Eye (tissue), 1 donor: ENCODE measurements at regions not wholly inside any gene's neighbourhood (a gene's known extent, or its start where the extent isn't known, plus 50 kb on each side); places are given as distances from the start of the nearest gene placed in this dataset.

Source experiments
- DNase-seq: peaks from one replicate; pipeline ENCODE4 v3.0.0-alpha.2; 2015

DNA sequence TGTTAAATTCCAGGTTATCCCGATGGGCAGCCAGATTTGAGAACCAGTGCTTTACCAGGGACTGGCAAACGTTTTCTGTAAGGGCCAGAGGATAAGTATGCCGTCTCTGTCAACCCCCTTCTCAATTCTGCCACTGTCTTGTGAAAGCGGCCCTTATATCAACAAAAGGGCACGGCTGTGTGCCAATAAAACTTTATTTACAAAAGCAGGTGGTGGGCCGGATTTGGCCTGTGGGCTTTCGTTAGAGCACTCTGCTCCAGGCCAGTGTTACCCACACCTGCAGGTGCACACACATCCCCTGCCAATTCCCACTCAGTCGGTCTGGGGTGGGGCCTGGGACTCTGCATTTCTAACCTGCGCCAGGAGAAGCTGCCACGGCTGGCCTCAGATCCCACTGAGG lies 111.2 kb downstream of the RFLNA start:
- DNase-seq = no peak

DNA sequence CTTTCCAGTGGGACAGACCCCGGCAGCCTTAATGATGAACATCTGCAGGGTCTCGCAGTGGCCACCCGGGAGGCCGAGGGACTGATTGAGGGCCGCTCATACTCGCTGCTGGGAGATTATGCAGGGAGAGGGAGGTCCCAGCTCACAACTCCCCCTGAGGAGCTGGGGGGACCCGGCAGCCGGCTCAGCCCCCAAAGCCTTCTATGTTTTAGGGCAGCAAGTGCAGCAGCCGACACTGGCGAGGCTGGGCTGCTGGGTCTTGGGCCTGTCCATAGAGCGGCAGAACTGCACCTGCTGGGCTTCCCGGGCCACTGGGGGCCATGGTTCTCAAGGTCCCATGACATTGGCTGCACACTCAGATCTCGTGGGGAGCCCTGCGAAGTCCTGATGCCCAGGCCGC lies 110.7 kb downstream of the RFLNA start:
- DNase-seq = no peak

DNA sequence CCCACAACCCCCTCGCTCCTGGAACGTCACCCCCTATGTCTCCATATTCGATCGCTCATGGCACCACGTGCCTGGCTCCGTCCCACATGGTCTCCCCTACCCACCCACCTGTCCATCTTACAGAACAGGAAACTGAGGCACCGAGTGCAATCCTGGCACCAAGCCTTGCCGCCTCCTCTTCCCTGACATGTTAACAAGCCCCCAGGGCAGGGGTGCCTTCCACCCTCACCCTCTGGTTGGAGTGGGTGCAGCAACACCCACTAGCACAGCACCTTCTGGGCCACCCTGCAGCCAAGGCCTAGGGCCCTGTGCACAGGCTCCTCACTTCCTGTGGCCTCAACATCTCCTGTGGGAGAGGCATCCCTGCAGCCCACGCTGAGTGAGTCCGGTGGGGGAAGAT lies 110.3 kb downstream of the RFLNA start:
- DNase-seq = no peak

DNA sequence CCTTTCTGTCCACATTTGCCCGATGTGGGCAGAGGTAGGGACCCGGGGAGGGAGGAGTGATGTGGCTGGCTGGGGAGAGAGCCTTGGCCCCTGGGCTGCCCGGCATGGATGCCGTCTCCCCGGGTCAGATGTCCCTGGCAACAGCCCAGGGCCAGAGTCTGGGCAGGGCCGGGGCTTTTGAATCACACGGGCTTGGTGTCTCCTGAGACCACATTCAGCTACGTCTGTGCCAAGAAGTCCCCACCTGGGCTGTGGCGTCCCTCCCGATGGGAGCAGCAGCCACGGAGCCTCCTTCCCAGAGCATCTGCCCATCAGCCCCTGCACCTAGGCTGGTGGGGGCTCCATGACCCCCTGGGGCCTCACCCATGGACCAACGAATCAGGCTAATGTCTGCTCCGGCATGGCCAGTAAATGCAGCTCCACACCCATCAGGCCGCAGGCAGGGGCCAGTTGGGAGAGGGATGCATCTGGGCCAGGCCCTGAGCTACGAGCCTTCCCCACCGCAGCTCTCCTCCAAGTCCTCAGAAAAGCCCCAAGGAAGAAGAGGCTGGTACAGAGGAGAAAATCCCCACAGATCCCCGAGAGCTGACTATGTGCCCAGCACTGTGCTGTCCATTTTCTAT lies 109.4 kb downstream of the RFLNA start:
- DNase-seq = no peak

DNA sequence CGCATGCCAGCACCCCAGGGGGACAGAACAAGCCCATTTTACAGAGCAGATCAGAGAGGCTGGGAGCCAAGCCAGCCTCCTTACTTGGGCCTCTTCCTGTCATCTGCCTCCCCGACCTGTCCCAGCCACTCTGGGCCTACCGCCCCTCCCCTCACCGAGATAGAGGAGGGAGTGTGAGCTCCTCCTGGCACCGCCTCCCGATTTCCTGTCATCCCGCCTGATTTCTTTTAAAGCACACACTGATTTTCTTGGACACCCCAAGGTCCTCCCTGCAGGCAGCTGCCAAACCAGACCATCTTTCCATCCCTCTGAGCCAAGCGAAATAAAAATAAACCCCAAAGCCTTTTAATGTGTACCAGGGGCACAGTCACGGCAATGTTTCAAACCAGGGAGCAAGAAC lies 108.4 kb downstream of the RFLNA start:
- DNase-seq = no peak

DNA sequence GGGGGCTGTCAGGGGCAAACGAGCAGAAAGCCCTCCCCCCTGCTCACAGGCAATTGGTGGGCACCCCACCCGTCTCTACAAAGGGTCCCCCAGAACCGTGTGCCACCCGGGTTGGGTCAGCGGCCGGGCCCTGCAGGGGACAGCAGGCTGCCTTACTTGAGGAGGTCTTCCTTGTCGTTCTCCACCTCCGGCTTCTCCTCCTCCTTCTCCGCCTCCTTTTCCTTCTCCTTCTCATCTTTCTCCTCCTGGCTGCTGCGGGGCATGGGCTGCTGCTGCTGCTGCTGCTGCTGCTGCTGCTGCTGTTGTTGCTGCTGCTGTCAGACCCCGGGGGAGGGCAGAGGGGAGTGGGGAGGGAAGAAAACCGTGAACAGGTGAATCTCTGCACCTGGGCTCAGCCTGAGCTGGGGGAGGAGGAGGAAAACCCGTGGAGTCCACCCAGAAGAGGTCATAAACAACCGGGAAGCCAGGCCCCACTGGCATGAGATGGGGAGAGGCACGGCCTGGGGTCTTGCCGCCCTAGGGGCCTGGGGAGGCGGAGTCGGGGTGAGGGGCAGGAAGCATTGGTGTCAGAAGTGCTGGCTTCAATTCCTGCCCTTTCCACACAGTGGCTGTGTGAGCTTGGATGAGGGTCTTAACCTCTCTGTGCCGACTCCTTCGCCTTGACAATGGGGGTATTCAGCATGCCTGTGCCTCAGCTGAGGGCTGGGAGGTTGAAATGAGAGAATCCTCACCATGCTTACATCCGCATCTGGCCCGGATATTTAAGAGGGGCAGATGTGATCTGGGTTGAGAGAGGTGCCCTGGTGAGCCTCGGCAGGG lies 107.6 kb downstream of the RFLNA start:
- no peak for DNase-seq

DNA sequence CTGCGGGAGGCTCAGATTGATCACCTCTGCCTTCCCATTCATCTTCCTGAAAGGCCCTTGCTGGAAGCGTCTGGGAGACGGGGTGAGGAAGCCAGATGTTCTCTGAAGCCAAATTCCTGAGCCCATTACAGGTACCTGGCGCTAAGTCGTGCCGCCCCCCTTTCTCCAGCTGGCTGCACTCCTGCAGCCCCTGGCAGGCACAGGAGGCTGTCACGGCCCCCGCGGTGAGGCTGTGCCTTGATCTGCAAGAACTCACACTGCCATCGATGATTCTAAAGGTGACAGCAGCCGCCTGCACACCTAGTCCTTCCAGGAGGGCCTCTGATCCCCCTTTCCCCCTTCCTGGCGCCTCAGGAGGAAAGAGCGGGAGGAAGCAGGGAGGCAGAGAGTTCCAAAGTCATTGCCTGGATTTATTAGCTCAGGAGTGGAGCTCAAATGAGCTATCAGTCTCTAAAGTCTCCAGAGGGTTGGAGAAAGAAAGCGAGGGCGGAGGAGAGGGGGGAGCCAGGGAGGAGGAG lies 106.9 kb downstream of the RFLNA start:
- DNase-seq = no peak

DNA sequence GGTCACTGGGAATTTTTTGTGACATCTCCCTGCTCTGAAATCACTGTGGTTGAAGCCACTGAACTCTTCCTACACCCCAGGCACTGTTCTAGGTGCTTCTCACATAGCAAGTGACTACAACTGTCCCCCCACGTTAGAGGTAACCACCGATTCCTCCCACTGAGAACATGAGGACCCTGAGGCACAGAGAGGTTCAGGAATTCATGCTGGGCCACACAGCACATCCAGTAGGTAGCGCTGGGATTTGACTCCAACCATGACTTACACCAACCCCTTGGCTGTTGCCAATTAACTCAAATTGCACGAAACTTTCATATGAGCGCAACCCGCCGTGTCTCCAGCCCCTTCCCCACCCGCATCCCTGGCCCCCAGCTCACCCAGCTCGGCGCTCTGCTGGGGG lies 105.2 kb downstream of the RFLNA start:
- no peak for DNase-seq

DNA sequence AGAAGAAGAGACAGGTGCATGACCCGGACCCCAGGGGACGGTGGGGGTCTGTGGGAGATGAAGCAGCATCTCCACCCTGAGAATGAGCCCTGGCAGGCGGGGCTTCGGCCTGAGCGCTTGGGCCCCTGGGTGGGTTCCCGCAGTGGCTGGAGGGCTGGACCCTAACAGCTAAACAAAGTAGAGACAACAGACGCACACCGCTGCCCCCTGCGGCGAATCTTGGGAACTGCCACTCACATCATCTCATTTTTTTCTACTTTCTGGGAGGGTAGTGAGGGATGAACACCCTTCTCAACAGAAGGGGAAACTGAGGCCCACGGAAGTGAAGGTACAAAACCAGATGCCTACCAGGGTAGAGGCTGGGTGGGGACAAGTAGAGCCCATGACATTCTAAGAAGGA lies 104.7 kb downstream of the RFLNA start:
- DNase-seq = peak; percentile 67

DNA sequence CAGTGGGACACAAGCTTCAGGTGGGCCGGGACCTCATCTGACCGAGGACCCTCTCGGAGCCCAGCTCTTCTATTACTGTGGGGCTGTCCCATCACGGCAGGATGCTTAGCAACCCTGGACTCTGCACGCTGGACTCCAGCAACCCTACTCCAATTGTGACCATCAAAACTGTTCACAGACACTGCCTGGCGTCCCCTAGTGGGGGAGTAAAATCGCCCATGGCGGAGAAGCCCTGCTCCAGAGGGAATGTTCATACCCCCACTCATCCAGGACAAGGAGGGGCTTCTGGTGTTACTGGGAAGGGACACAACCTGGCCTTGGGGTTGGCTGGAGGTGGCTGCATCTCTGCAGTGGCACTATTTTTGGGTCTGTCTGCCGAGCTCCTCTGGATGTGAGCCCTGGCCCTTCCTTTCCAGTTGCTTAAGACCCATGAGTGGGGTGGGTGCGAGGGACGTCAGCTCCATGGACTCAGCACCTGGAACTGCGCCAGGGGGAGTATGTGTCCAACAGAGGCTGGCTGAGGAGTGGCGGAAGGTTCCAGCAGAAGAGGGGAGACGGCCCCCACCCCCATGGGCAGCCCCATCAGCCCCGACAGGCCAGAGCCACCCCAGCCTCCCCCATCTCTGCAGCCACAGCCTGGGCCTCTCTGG lies 103.8 kb downstream of the RFLNA start:
- DNase-seq = no peak

DNA sequence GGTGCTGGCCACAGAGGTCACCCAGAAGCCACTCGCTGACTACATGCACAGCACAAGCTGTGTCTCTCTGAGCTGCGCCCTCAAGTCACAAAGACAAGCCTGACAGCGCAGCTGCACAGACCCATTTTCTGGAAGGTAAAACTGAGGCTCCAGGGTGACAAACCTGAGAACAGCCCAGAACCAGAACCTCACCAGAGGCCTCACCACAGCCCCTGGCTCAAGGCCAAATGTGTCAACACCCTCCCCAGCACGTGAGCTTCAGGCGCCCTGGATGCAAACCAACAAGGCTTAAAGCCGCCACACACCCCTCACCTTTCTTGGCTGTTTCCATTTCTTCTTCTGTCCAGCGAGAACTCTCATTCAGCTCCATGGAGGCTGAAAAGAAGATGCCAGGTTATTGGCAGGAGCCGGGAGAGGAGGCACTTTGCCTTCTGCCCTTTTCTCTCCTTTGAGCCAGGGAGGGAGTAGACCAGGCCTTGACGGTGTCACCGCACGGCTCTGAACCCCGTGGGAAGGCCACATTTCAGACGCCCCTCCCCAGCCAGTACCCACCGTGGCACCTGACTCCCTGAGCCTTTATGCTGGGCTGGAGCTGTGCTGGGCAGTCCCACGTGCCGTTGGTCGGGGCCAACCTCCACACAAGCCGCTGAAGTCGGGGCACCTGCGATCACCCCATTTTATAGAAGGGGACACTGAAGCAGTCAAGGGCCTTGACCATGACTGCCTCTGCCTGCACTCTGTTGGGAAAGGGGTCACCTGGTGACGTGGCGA lies 103.1 kb downstream of the RFLNA start:
- DNase-seq = no peak

DNA sequence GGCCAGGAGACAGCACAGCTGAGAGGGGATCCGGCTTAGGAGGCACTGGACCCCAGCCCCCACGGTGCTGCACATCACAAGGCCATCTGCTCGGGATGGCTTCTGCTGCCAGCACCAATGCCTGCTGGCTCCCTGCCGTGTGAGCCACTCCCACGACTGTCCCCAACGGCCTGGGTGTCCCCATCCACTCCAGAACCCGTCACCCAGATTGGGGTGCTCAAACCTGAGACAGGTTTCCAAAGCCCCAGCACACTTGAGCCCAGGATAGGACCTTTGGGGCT lies 102.4 kb downstream of the RFLNA start:
- no peak for DNase-seq

DNA sequence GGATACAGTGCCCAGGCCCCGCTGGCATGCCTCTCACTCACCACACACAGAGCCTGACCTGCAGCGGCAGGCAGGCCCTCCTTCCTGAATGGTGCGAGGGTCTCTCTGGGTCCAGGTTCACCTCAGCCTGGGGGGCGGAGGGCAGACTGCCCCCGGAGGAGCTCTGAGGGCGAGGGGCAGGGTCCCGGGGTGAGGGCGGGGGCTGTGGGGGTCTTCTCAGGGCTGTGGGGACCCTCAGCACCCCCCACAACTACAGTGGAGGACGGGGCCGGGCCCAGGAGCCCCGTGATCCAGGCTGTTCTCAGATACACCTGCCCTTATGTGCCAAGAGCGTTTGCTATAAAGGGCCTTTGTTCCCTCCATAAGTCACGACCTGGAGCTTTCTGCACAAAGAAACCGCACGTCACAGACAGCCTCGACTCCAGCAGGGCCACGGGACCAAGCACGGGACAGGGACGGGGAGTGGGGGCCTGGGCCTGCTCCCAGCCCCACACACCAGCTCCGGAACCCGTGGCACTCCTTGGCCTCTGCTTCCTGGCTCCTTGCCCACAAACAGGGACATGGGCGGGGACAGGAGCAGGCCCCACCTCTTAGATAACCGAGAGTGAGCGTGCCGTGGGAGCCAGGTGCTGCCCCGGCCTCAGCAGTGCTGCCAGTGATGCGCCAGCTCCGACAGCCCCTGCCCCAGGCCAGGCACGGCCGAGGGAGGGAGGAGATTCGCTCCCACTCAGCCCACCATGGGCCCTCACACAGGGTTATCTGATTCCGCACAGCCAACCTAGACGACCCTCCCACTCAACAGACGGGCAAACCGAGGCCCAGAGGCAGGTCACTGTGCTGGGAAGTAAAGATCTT lies 101.9 kb downstream of the RFLNA start:
- DNase-seq = no peak

DNA sequence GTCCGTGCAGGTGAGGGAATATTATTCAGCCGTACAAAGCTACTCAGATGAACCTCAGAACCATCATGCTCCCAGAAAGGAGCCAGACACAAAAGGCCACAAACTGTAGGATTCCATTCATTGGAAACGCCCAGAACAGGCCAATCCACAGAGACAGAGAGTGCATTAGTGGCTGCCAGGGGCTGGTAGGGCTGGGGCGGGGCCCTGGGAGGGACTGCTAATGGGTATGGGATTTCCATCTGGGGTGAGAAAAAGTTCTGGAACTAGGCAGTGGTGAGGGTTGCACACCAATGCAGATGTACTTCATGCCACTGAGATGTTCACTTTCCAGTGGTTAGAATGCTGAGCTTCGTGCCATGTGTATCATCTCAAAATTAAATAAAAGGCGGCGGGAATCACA lies 101.1 kb downstream of the RFLNA start:
- no peak for DNase-seq

DNA sequence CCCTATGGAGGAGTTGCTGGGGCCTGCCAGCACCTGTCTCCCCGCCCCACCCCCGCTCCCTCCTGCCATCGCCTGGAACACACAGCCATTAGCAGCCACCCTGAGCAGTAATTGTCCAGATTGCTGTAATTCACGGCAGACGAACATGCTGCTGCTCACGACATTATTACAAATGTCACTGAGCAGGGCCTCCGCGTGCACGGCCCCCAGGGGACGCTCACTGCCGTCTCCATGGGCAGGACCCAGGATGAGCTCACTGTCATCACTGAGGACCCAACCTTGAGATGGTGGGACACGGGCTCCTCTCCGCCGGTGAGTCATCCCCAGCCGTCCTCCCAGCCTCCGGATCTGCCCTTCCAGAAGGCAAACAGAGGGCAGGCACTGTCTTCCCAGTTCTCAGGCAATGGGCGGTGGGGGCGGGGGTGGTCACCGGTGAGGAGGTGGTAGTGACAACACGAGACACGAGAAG lies 100.4 kb downstream of the RFLNA start:
- DNase-seq = no peak

DNA sequence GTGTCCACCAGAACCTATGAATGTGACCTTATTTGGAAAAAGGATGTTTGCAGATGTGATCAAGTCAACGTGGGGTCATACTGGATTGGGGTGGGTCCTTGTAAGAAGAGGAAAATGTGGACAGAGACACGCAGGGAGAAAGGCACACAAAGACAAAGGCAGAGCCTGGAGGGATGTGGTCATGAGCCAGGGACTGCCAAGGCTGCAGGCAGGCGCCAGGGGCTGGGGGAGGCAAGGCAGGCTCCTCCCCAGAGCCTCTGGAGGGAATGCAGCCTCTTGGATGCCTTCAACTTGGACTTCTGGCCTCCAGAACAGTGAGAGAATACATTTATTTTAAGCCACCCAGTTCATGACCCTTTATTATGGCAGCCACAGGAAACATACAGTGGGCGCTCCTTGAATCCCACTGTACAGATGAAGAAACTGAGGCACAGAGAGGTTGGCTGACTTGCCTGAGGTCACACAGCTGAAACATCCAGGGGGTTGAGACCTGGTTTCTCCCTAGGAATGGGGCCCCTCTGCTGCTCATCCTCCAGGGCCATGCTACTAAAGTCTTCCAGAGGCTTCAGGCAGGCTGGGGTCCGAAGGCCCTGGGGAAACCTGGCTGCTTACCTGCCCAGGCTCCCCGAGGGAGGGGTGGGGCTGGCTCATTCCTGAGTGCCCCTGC lies 99.7 kb downstream of the RFLNA start:
- DNase-seq = no peak

DNA sequence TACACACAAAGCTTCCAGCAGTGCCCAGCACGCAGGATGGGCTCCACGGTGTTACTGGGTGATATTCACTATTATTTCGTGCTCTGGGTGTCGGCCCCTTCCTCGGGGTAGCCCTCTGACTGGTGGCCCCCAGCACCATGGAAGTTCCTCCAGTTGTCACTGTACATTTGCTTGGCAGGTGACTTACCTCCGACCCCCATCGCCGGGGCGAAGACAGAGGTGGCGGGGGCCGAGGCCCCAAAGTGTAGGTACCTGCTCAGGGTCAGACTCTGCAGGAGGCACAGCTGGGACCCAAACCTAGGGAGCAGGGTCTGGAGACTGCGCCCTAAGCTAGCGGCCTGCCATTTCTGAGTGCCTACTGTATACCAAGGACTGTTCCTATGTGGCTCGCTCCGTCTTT lies 98.9 kb downstream of the RFLNA start:
- no peak for DNase-seq

DNA sequence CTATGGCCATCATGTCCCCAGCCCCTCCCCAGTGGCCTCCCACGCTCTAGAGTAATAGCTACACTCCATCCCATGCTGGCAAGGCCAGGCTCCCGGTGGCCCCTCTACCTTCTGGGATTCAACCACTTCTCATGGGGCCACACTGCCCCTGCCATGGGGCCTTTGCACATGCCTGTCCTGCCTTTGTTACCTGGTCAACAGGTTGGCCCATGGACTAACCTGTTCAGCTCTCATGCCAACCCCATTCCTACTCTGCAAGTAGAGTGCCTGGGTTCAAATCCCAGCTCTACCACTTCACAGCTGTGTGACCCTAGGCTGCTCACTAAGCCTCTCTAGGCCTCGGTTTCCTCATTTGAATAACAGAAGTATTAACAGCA lies 98.5 kb downstream of the RFLNA start:
- DNase-seq = no peak

DNA sequence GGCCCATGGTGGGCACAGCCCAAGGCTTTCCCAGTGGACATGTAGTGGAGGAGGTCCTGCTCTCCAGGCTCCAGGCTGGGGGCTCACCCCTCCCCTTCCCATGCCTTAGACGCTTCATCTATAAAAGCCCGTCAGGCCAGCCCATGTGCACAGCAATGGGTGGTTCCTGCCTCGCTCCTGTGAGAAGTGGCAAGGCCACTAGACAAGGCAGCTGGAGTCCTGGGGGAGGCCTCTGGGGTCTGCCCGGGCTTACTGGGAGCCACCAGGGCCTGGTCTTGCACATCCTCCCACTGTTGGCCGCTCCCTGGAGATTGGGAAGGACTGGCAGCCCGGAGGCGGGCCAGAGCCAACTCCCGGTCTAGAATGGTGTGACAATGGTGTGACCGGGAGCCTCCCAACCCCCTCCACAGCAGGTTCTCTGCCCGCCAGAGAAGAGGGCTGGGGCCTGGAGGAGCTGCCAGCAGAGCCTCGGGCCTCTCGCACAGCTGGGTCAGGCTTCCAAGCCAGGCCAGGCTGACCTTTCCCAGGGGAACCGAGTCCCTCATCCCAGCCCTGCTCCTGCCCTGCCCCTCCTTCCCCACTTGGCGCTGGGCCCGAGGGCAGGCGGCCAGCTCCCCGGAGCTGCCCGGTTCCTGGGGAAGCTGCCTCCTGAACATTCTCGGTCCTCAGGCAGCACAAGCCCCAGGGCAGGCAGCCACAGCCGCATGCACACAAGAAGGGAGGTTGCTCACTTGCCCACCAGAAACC lies 97.9 kb downstream of the RFLNA start:
- peak; percentile 75 for DNase-seq

DNA sequence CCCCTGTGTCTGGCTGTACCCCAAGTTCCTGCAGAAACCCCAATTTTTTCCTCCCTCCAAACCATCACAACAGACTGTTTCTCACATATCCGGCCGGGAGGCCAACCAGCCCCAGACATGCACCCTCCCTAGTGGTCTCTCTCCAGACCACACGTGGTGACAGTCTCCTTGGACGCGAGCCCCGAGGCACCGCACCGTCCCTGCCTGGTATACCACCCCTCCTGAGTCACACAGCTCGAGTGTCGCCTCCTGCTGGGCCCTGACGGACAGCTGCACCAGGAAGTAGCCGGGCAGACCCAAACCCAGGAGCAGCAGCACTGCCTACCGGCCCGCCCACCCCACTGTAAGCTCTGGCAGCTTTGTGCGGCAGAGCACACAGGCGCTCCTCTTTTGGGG lies 97.4 kb downstream of the RFLNA start:
- no peak for DNase-seq
